HG03064 (cell line): ENCODE measurements at regions not wholly inside any gene's neighbourhood (a gene's known extent, or its start where the extent isn't known, plus 50 kb on each side); places are given as distances from the start of the nearest gene placed in this dataset.
"Not testable (repeated sequence)": the region's sequence is repeated elsewhere in the genome, so short reads cannot be mapped to it uniquely, and the experiment has no call there.

ENCODE experiments used
- ATAC-seq: cut with Tn5 transposase; IDR thresholded peaks from one replicate; pipeline ENCODE4 v1.9.1; 2021; ENCODE audit warnings: low read depth; ENCODE audit not compliant: unreplicated experiment

DNA sequence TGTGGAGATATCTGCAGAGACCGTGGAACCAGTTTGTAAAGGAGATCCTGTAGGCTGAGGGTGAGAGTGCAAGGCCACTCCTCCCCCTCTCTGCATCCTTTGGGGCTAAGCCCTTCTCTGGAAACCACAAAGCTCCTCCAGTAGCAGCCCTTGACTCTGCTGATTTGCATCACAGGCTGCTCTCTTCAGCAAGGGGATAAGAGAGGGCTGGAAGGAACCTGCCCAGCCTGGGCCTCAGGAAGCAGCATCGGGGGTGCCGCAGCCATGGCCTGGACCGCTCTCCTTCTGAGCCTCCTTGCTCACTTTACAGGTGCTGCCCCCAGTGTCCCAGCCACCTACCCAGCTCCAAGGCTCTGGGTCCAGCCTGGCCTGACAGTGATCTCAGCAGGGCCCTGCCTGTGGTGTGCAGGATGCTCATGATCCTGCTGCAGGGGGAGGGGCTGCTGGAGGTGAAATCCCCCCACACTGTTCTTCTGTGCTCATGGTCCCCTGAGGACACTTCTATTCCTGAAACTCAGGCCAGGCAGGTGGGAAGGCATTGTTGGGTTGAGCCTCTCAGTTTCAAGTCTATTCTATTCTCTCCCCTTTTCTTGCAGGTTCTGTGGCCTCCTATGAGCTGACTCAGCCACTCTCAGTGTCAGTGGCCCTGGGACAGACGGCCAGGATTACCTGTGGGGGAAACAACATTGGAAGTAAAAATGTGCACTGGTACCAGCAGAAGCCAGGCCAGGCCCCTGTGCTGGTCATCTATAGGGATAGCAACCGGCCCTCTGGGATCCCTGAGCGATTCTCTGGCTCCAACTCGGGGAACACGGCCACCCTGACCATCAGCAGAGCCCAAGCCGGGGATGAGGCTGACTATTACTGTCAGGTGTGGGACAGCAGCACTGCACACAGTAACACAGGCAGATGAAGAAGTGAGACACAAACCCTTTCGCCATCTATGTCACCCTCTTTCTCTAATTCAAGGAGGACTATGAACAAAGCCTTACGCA is 68.5 kb upstream of the IGLL5 start:
- no peak for ATAC-seq

DNA sequence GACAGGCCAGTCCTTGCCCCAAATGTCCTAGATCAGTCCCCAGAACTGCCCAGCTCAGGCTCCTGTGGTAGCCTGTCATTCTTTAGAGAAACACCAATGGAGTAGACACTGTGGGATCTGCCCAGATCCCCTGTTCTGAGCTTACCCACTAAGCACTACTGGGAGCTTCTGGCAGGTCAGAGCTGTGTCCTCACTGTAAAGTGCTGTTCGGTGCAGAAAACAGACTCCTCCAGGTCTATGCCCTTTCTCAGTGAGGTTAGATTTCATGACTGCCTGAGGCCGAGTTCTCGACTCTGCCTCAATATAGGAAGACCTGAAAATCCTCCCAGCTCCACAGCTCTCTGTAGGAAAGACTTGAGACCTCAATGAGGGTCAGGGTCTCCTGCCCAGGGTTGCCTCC is 67.5 kb upstream of the IGLL5 start:
- no peak for ATAC-seq

DNA sequence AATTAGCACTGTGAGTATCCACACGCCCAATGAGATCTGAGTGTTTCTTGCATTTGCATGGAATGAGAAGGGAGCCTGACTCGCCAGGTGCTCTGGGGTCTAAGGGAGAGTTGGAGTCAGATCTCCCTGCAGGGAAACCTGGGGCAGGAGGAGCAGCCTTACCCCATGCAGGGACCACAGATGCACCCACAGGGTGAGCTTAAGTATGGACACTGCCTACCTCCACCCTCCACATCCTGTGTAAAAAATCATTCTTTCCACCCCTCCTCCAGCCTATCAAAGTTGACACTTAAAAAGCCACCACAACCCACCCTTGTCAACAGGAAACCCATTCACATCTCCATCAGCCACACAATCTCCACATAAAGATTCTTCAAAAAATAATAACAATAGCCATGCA is 67.0 kb upstream of the IGLL5 start:
- no peak for ATAC-seq

DNA sequence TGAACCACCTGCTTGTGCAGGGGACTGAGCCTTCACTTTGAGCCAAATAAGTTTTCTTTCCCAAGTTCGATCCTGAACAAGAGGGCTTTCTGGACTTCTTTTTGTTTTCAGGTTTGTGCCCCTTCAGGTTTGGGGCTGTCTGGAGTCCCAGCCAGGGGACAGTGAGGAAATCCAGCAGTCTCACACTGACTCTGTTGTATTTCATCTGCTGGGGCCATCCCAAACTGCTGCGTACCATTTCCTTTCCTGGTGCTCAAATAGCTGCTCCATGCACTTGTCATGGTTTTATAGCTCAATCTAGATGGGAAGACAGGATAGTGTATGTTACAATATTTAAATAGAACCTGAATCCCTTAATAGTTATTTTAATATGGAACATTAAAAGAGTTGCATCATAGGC is 66.3 kb upstream of the IGLL5 start:
- no peak for ATAC-seq

DNA sequence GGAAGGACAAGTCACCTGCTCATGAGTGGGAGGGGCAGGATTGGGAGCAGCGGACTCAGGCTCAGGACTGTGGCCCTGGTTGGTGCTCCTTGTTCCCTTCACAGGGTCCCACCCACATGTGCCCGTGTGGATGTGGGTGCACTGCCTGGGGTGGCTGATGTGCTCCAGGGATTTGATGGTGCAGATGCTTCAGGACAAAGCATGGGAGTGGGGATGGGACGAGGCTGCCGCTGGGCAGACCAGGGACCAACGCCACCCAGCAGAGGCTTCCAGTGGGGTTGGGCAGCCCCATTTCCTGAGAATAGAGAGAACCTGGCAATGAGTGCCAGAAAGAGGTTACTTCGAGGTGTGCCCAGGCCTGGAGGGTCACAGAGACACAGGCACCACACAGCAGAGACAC is 65.5 kb upstream of the IGLL5 start:
- ATAC-seq, result no peak

DNA sequence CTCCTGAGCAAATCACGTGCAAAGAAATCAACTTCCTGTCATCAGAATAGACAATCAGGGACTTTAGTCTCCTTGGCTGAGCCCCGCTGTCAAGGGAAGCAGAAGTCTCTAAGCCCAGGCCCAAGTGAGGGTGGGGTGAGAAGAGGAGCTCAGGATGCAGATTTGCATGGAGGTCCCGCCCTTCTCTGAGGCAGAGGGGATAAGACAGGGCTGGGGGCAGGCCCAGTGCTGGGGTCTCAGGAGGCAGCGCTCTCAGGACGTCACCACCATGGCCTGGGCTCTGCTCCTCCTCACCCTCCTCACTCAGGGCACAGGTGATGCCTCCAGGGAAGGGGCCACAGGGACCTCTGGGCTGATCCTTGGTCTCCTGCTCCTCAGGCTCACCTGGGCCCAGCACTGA is 65.1 kb upstream of the IGLL5 start:
- not testable (repeated sequence) for ATAC-seq

DNA sequence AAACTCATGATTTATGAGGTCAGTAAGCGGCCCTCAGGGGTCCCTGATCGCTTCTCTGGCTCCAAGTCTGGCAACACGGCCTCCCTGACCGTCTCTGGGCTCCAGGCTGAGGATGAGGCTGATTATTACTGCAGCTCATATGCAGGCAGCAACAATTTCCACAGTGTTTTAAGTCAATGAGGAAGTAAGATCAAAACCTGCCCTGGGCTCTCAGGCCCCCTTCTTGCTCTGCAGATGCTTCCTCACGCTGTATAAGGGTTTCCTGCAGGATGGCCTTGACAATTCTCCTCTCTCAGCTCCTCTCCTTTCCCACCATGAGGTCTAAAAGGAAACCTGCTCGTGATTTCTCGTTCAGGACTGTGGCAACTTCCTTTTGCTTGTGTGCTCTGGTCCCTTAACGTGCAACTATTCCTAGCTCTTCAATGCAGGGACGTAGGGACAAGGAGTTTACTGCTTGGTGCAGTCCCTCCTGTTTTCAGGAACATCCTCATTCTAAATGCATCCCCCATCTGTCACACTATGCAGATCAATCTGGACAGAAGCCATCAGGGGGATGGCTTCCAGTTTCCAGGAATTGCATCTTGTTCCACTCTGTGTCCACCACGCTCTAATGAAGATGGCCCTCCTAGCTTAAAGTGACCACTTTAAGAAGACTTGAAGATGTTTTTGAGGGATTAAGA is 64.3 kb upstream of the IGLL5 start:
- no peak for ATAC-seq

DNA sequence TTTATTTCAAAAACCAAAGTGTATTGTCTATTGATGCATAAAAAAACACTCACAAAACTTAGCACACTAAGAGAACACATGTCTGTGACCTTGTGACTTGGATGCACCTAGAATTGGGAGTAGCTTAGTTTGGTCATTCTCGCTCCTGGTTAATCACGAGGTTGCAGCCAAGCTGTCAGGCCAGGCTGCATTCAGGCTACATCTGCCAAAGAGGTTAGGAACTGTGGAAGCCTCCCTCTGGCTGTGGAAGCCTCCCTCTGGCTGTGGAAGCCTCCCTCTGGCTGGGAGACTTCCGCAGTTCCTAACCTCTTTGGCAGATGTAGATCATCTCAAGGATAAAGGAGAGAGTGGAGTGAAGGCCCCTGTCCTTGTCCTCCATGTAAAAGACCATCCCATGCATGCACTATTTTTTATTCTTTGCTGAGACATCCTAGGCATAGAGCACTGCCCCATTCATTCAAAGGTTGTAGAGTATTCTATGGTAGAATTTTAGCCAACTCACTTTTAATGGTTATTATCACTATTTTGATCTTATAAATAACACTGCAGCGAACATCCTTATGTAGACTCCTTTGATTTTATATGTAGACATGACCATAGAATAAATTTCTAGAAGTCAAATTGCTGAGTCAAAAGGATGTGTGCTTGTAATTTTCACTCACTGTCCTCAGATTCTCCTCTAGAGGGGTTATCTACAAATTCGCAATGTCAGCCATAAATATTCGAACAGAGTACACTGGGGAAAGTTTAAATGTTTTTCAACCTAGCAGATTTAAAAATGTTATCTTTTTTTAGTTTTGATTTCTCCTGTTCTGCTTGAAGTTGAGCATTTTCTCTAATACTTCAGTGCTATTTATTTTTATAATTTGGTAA is 63.0 kb upstream of the IGLL5 start:
- ATAC-seq, result no peak

DNA sequence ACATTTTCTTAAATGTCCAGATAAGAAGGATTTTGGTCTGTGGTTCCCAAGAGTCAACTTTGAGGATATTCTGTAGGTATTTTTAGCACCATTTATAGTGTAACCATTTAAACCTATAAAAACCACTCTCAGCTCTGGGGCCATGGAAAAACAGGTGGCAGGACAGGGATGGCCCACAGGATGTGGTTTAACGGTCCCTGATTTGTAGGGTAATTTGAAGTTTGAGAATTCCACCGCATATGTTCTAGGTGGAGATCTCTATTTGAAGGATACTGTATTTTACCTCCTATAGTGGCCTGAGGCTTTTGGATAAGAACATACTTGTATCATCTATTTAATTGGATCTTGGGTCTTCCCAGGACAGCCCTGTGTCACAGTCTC is 62.4 kb upstream of the IGLL5 start:
- no peak for ATAC-seq

DNA sequence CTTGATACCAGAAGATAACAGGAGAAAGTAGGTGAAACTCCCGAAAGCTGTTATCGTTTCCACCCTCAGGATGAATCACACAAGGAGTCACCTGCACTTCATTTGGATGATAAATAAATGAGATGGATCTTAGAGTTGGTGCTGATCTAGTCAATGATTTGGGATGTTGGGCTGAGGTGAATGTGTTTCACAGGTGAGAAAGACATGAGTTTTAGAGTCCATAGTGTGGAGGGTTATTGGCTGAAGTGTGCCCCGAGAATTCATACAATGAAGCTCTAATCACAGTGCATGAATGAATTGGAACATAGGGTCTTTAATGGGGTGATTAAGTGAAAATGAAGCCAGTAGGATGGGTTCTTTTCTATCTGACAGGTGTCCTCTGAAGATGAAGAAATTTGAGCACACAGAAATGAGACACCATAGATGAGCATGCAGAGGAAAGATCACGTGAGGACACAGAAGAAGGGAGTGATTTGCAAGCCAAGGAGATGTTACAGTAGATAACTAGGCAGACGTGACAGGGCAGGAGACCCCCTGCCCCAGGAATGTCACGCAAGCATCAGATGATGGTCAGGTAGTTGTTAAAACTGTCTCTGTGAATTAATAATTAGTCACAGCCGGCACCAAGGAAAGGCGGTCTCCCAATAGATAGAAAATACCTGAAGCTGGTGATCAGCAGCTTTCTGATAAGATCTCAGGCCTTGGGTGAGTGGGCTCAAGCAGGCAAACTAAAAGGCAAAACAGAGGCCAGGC is 60.3 kb upstream of the IGLL5 start:
- ATAC-seq, result no peak

DNA sequence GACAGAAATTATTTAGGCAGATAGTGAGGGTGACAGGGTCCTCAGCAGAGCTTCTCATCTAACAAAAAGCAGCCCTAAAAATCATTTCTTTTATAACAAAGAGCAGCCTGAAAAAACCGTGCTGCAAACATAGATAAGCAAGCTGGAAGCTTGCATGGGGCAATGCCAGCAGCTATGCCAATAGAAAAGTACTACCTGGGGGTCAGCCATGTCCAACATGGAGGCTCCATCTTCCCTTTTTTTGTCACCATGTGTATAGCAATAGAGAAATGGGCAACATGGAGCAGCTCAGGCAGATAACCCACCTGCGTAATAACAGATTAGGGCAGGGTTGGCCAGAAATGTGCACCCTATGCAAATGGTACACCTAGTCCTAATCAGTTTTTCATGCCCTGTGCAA is 57.4 kb upstream of the IGLL5 start:
- ATAC-seq, result no peak

DNA sequence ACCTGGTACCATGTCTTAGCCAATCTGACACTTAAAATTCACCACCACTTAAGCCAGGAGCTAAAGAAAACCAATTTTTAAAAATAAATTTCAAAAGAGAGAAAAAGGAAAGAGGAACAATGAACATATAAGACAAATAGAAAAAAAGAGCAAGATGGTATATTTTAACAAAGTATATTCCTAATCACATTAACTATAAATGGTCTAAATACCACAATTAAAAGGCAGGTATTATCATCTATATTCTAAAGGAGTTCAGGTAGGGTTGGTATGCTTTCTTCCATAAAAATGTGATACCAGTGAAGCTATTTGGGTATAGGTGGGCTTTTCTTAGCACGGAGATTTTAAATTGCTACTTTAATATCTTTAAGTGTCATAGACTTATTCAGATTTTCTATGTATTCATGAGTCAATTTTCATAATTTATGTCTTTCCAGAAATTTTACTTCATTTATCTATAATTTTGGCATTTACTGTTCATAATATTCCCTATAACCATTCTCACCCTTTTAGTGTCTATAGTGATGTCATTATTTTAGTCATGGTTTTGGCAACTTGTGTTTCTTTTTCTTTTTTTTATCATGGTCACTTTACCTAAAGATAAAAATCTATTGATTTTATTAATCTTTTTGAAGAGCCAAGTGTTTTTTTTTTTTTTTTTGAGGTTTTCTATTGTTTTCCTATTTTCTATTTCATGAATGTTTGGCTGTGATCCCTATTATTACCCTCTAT is 56.5 kb upstream of the IGLL5 start:
- no peak for ATAC-seq

DNA sequence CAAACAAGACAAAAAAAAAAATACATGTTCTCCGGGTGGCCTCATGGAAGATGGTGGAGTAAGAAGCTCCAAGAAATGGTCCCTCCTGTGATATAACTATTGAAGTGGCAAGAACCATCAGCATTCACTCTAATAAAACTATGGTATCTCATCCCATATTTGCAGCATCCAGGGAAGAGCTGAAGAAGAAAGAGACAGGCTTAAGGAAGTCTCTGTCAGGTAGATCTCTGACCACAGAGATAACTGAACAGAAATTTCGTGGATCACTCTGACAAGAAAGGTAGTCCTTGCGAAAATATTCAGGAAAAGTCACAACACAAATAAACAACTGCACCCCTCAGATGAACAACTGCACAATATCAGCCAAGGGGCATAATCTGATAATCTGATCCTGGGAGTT is 54.6 kb upstream of the IGLL5 start:
- no peak for ATAC-seq

DNA sequence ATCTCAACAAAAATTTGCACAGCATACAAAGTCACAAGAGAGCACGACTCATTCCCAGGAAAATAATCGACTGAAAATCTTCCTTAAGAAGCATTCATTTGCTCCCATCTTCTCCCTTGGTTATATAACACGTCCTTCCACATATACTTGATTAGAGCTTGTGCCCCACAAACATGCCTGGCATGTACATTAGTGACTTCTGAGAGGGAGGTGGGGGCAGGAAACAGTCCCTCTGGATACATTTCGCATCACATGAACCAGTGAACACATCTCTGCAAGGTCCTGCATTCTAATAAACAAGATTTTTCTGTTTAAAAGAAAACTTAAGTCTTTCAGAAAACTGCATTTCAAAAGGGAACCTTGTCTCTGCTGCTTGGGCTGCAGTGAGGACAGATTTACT is 54.1 kb upstream of the IGLL5 start:
- no peak for ATAC-seq

DNA sequence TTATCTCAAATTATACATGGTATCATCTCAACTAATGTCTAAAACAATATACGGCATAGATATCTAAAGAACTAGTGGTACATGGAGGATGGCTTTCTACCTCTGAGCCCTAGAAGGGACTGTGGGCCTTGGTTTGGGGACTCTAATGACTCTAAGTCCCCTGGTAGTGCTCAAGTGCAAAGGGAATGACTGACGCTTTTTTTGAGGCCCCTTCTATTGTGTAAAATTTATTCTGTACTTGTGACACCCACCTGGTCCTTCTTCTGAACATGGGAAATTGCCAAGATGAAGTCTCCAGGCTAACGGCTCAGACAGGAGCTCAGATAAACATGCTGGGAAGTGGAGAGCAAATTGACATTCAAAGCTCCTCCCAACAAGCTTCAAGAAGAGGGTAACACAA is 53.4 kb upstream of the IGLL5 start:
- no peak for ATAC-seq

DNA sequence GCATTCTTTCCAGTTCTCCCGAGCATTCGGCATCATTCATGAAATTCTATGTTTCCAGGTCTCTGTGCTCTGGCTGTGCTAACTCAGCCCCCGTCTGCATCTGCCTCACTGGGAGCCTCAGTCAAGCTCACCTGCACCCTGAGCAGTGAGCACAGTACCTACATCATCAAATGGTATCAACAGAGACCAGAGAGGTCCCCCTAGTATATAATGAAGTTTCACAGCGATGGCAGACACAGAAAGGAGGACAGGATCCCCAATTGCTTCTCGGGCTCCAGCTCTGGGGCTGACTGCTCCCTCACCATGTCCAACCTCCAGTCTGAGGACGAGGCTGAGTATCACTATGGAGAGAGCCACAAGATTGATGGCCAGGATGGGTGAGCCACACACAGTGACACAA is 52.8 kb upstream of the IGLL5 start:
- ATAC-seq, result no peak

DNA sequence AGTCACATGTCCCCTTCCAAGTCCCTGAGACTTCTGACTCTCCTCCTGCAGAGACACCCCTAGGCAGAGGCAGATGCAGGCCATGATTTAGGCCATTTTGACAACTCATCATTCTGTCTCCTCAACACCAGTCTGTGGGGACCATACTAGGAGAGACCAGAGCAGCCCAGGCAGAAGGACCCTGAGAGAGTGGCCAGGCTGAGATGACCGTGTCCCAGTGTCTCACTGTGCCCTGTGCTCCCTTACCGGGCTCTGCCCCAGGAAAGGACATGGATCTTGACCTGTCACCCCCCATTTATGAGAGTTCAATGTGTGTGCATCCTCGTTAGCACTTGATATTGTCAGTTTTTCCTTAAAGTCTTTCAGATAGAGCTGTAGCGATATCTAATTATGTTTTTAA is 52.4 kb upstream of the IGLL5 start:
- no peak for ATAC-seq

DNA sequence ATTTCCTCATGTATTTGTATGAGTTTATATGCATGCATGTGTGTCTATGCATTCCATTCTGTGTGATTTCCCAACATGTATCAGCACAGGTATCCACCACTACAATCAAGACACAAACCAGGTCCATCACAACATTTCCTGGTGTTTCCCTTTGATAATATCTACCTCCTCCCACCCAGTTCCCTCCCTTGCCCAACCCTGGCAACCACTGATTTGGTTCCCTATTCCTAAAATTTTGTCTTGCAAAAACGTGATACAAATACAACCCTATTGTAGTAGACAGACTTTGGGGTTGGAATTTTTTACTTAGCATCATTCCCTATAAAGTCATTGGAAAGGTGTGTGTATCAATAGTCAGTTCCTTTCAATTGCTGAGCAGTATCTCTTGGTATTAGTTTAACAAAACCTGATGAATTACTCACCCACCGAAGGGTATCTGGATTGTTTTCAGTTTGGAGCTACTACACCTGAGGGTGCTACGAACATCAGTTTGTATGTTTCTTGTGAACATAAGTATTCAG is 51.8 kb upstream of the IGLL5 start:
- no peak for ATAC-seq

DNA sequence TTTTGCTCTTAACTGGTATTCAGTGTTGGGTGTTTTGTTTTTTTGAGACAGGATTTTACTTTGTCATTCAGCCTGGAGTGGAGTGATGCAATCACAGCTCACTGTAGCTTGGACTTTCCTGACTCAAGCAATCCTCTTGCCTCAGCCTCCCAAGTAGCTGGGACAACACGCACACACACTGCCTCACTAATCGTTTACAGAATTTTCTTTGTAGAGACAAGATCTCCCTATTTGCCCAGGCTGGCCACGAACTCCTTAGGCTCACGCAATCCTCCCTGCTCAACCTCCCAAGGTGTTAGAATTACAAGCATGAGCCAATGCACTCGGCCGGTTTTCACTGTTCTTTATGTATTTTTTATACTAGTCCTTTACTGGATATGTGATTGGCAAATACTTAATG is 51.0 kb upstream of the IGLL5 start:
- ATAC-seq, result no peak
